SKM-1 (cell line): ENCODE measurements at regions not wholly inside any gene's neighbourhood (a gene's known extent, or its start where the extent isn't known, plus 50 kb on each side); places are given as distances from the start of the nearest gene placed in this dataset.
"Not testable (repeated sequence)": the region's sequence is repeated elsewhere in the genome, so short reads cannot be mapped to it uniquely, and the experiment has no call there.

Experiments
- DNase-seq: peaks from one replicate; lab custom pipeline; 2025; ENCODE audit not compliant: unreplicated experiment; lab: John Stamatoyannopoulos, UW

DNA sequence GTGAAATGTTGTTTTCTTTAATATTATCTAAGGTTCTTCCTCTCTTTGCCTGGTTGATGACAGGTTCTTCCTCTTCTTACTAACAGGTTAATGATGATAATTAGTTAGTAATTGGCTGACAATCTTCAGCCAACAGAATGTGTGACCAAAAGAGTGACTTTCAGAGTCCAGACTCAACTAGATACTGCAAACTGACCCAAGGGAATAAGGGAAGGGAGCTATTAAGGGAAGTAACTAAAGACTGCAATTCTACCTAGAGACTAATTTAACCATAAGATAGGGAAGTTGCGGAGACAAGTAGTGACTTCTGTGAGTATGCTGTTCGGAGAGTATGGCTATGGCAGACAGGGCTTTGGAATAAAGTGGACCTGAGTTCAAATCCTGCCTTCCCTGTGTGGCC is 127.3 kb upstream of the TACR1 start:
- no peak for DNase-seq

DNA sequence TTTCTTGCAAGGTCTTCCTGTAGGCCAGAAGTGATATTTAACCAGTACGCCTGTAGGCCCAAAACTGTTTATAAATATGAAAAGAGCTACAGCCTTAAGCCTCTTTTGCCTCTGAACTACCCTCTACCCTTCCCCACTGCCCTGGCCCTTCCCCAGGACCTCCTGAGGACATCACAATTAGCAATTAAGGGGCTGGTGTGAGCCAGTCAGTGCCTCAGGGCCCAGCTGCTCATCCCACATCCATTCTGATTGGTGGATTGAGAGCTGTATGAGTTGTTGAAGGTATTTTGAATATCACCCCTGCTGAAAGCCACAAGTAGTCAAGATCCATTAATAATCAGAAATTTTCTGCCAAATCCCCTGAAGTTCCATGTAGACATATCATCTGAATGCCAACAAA is 126.3 kb upstream of the TACR1 start:
- DNase-seq, result no peak

DNA sequence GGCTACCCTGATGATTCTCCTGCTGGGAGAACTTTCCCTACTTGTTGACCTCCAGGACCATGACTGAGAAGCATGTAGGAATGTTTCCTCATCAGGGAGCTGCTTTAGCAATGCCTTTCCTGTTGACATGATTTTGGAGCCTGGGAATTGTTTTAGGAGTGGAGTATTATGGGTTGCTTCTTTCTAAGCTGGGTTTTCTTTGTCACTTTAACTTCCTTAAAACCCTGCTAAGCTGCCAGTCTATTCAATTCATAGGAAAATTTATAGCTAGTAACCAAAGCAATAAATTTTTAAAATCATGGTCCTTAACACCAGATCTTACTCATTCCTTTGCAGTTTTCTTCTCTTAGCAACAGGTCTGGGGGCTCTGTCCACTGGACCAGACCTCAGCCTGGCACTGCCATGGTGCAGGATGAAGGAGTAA is 125.6 kb upstream of the TACR1 start:
- no peak for DNase-seq

DNA sequence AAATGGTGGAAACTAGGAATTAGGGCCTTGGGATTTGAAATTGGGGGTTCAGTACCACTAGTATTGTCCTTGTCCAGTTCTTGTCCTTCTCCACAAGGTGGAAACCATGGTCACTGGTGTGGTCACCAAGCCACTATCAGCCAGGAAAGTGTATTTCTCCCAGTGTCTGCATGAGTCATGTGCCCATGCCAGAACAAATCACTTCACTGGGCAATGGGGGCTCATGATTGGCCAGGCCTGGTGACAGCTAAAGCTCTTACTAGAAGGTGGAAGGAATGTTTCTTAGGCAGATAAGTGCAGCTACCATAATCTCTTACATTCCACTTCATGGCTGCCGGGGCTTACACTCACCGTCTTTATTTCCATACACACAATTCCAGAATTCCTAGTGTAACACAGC is 124.8 kb upstream of the TACR1 start:
- DNase-seq, result no peak

DNA sequence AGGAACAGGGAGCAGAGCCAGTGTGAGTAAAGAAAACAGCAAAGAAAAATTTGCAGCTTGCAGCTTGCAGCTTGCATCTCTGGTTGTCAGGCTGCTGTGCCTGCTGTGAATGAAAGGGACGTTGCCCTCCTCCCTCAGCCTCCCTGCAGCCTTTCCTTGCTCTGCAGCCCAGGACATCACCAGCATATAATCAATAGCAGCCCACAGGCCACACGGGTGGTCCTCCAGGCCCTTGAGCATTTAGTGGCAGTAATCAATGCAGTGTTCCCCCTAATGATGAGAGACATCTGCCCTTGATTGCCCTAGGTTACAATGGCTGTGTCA is 122.2 kb upstream of the TACR1 start:
- no peak for DNase-seq

DNA sequence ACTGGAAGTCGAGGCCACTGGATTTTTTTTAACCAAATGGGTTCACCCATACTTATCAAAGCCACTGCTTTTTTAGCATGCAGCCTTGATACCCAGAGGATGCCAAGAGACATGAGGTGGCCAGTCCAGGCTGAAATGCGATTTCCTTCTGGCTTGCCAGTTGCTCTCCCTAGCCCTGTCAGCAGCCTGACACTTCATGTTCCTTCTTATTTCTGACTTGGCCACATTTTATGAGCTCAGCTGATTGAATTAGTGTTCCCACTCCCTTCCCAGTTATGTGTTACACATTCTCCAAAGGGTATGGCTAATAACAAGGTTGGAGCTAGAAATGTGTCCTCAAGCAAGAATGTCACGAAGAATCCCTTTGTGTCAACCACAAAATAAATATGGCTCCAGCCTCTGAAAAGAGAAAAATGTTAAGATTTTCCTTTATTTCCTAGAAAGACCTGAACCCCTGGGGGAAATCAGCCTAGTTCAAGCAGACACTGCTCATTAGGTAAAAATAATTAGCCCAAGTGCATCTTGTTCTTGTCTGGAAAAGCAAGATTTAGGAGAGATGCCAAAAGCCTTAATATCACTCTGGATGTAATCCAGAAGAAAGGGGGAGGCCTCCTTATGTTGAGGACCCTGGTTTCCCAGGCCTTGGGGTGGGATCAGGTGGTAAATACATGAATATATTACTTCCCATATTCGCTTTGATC is 121.7 kb upstream of the TACR1 start:
- no peak for DNase-seq

DNA sequence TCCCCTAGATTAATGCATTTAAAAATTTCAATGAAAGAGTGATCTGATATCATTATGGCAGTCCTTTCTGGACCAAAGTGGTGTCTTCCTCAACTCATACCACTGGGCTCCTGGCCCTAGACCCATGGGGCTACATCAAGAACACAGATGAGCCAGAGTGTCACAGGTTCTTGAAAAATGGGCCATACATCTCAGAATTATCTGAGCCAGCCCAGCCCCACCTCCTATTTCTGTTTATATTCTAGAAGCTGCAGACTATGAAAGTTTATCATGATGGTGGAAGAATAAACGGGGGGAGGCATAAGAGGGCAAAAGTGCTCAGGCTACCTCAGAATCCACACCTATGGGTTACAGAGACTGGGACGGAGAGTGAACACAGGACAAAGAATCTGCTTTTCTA is 120.6 kb upstream of the TACR1 start:
- DNase-seq, result no peak

DNA sequence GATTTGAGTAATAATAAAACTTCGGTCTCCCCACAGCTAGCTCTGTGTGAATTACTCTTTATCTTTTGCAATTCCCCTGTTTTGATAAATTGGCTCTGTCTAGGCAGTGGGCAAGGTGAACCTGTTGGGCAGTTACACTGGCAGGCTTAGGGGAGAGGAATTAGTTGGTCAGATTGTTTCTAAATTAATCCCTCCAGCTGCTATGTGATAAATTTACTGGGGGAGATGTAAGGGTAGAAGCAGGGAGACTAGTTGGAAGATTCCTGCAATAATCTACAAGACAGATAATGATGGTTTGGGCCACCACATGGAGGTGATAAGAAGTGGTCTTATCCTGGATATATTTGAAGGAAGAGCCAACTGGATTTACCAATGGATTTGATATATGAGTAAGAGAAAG is 118.5 kb upstream of the TACR1 start:
- DNase-seq, result no peak

DNA sequence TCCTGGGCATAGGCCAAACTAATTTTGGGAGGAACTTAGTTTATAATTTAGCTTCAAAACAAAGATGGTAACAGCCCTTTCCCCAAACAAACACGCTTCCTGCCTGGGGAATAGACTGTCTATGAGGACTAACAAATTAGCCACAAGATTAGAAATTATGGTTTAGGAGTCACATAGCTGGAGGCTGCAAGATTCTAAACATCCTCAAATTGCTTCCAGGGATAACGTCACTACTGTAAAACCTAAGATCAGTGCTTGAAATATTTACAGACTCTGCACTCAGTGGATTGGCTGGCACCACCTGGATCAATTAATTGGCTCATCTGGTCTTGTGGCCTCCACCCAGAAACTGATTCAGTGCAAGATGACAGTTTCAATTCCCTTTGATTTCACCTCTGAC is 118.0 kb upstream of the TACR1 start:
- DNase-seq, result no peak

DNA sequence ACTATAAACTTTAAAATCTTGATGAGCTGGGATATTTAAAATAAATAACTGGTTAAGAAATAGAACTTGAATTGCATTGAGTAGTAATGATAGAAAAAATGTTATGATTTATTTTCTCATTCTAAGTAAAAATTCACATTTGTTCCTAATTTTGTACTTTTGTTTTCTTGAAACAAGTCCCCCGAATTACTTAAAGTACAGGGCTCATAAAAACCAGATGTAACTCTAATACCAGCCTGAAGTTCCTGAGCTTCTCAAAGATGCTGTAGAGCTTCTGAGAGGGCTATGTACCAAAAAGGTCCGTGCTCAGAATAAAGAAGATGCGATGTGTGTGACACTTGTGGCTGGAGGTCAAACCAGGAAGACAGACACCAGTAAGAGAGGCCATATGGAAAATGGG is 116.1 kb upstream of the TACR1 start:
- DNase-seq, result no peak

DNA sequence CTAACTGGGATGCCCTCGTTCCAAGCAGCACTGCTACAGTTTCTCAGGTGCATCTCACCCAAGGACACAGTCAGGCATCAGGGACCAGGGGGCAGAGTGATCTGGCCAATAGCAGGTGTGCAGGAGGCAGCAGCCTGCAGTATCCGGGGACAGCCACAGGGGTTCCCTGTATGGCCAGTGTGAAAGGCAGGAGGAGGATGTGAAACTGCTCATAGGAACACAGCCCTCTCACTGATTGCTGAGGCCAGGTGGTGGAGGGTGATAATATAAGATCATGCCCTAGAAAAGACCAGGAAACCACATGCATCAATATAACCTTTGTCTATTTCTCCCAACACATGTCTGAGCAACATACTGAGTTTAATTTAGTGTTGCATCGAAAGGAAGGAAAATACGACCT is 112.7 kb upstream of the TACR1 start:
- DNase-seq, result no peak

DNA sequence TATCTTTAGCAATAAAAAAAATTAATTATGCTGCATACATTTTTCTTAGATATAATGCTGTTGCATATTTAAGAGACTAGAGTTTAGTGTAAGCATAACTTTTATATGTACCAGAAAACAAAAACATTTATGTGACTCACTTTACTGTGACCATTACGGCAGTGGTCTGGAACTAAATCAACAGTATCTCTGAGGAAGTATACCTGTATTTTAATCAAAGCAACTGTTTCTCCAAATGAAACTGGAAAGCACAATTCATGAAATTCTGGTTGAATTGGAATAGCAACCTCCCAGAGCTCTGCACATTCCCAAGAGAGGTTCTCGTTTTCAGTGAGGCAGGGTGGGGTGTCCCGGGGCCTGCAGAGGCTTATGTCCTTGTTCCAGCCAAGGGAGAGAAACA is 112.2 kb upstream of the TACR1 start:
- no peak for DNase-seq

DNA sequence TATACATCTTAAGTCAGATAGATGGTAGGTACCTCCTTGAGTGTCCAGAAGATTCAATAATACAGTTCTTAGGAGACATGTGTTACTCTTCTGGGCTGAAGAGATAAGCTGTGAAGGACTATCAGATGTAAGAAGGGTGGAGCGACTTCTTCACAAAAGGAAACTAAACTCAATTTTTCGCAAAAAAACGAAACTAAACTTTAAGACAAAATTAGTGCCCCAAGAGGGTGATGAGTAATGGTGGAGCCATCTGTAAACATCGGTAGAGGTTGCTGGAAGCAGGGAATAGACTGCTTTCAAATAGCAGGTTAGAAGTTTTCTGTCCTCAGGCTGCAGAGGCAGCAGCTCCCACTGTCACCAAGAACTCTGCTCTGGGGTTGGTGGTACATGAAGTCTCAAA is 111.6 kb upstream of the TACR1 start:
- DNase-seq, result no peak

DNA sequence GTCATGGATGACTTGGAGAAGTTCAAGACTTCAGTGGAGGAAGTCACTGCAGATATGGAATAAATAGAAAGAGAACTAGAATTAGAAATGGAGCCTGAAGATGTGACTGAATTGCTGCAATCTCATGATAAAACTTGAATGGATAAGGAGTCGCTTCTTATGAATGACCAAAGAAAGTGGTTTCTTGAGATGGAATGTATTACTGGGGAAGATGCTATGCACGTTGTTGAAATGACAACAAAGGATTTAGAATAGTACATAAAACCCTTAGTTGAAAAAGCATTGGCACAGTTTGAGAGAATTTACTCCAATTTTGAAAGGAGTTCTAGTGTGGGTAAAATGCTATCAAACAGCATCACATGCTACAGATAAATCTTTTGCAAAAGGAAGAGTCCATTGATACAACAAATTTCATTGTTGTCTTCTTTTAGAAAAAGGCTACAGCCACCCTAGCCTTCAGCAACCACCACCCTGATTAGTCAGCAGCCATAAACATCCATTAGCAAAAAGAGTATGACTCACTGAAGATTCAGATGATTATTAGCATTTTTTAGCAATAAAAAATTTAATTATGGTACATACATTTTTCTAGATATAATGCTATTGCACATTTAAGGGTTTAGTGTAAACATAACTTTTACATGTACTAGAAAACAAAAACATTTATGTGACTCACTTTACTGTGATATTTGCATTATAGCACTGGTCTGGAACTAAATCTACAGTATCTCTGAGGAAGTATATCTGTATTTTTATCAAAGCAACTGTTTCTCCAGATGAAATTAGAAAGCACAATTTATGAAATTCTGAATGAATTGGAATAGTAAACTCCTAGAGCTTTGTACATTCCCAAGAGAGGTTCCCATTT is 110.5 kb upstream of the TACR1 start:
- DNase-seq, result no peak

DNA sequence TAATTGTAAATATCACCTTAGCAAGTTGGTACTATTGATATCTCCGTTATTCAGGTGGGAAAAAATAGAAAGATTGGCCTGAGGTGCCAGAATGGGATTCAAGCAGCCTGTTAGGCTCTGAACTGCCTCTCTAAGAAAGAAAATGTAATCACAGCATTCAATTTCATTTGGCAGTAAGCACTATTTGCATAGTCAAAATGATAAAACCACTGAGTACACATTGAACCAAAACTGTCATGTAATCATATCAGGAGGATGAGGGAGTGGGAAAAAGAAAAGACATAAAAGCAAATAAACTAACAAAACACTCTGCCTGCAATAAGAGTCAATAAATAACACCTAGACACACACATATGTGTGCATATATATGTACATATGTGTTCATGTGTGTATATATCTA is 103.9 kb upstream of the TACR1 start:
- DNase-seq, result no peak

DNA sequence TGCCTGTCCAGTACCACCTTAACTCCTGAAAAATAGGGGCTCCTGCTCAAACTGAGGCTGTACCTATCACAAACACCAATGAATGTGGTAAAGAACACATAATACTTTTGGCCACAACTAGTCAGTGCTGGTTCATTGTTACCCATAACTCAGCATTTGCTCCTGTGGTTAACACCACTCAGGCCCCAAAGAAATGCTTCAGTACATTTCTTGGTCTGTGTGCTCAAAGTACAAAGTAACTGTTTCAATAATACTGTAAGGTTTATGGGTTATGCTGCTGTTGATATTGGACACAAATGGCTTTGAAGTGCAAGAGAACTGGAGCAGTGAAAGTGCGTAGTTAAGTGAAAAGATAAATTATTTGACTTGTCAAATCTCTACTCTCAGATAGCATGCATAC is 95.0 kb upstream of the TACR1 start:
- no peak for DNase-seq

DNA sequence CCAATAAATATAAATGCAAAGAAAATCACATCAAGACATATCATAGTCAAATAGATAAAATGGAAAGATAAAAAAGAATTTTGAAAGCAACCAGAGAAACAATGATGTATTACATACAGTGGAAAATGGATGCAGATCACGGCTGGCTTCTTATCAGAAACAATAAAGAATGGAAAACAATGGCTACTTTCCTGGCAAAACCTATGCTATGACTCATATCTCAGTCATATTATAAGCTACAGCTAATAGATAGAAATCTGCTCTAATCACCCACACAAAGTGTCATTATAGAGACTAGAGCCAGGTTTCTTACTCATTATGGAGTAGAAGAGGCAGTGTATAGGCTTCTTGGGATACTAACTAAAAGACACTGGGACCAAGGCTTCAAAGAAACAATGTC is 93.5 kb upstream of the TACR1 start:
- no peak for DNase-seq

DNA sequence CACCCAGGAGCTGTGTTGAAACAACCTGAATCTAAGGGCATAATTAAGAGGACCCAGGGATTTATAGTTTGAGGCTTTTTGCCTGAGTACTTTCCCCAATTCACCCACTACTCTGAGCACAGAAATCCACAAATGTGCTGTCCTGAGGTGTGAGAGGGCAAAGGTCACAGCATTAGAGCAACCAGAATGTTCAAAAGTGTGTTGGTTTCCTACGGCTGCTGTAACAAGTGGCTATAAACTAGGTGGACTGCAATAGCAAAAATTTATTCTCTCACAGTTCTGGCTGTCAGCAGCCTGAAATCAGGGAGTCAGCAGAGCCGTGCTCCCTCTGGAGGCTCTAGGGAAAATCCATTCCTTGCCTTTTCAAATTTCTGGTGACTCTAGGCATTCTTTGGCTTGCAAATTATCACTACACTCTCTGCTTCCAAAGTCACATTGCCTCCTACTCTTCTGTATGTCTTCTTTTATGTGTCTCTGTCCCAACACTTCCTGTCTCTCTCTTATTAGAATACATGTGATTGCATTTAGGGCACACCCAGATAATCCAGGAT is 91.4 kb upstream of the TACR1 start:
- no peak for DNase-seq

DNA sequence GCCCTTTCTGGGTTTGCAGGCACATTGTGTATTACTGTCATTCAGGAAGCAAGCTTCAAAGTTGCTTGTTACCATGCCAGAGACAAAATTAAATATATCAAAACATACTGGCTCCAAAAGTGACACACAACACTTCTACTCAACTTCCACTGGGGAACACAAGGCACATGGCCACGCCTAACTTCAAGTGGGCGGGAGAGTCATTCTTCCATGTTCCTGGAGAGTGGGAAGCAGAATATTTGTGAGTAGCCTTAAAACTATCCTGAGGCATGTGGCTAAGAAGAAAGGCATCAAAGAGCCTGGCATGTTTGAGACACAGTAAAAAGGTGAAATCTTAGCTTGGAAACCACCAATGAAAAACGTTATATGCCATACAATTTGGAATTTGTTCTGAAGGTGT is 90.5 kb upstream of the TACR1 start:
- DNase-seq, result no peak

DNA sequence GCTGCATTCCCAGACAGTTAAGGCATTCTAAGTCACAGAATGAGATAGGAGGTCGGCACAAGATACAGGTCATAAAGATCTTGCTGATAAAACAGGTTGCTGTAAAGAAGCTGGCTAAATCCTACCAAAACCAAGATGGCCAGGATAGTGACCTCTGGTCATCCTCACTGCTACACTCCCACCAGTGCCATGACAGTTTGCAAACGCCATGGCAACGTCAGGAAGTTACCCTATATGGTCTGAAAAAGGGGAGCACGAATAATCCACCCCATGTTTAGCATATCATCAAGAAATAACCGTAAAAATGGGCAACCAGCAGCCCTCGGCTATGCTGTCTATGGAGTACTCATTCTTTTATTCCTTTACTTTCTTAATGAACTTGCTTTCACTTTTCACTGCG is 89.9 kb upstream of the TACR1 start:
- DNase-seq, result not testable (repeated sequence)

DNA sequence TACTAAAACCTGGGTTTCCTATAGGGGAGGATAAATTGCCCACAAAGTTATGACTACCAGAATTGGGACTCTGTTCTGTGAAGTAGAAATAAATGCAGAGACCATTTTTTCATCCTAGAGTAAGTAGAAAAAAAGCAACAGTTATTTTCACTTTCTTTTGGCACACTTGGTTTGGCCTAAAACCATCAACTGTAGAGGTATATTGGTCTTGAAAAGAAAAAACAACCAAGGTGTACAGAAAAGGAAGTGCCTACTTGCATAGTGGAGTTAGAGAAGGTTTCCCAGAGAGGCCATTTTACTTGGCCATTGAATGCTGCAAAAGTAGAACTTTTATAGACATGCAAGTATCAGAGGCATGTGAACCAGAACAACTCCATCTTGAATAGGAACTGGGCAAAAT is 89.4 kb upstream of the TACR1 start:
- no peak for DNase-seq

DNA sequence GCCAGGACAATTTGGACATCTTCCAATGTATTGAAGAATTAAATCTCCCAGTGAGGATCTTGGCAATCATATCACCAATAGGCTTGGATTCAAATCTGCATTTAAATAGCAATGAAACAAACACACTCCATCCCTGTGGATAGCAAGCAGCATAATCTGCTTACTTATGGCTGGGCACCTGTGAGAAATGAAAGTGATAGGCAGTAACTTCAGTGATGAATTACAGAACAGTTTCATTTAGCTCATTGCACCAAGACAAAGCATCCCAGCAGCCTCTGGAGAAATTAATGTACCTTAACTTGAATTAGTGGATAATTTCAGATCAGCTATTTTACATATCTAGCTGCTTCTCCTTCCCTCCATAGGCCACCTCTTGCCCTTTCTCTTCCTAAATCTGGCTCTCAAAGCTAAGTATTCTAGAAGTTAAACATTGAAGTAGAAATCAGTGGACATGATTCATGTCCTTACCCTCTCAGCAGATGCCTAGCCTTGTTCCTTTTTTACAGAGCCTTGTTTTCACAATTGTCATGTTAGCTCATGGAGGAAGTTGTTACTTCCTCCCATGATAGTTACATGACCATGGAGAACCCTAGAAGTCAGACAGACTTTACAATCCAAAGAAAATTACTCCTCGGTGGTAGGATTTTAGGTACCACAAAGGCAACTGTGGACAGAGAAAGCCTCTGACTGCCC is 88.5 kb upstream of the TACR1 start:
- peak; percentile 75 for DNase-seq
